ENCODE measurements at regions not wholly inside any gene's neighbourhood (a gene's known extent, or its start where the extent isn't known, plus 50 kb on each side); places are given as distances from the start of the nearest gene placed in this dataset.
"Not testable (repeated sequence)": the region's sequence is repeated elsewhere in the genome, so short reads cannot be mapped to it uniquely, and the experiment has no call there.

- Mint-ChIP-seq H3K4me1 (no peaks in the 10 kb centered on the region), H3K36me3 (no peaks in the 10 kb centered on the region), H3K9me3 (peaks cover 0 to 2% (median 0%) of the 10 kb centered on the region in 7 donors), H3K4me3 (no peak overlapping the region), H3K27me3 (ENCODE audit: low read depth in 3 of 3) (peaks cover 4 to 14% (median 5%) of the 10 kb centered on the region in 3 donors), H3K27ac (no peak overlapping the region)
- no peaks in the 10 kb centered on the region for H3K4me1 ChIP-seq (ENCODE audit: control insufficient read depth in 1 of 2, insufficient read depth in 2 of 2, low read length in 2 of 2)
- TF ChIP-seq CTCF (IDR thresholded peaks at IDR 0.05) = no peak
- intact Hi-C loops (cut with micrococcal nuclease) = no loop called here
- H3K9ac ChIP-seq (ENCODE audit: insufficient read depth, low read length, poor library complexity, severe bottlenecking) = no peak overlapping the region
- 79% methylated on average over 3 of the region's 3 CpGs for WGBS (ENCODE audit: insufficient coverage)
- H3K36me3 ChIP-seq (replicated peaks in 1 of 2; ENCODE audit: control insufficient read depth in 1 of 2, insufficient read depth in 2 of 2, low read length in 2 of 2) = no peaks in the 10 kb centered on the region
- H3K4me3 ChIP-seq (replicated peaks in 1 of 3; ENCODE audit: low read depth in 2 of 3, low read length in 3 of 3) = no peak overlapping the region
- H4K20me1 ChIP-seq (ENCODE audit: insufficient read depth, low read length) = no peaks in the 10 kb centered on the region
- no peaks in the 10 kb centered on the region for H3K27me3 ChIP-seq (ENCODE audit: control insufficient read depth in 2 of 2, insufficient read depth in 2 of 2, low read length in 2 of 2)
- H2AFZ ChIP-seq (ENCODE audit: insufficient read depth, low read depth, low read length, poor library complexity, severe bottlenecking) = no peak overlapping the region
- H3K79me2 ChIP-seq (ENCODE audit: insufficient read depth, low read length) = no peaks in the 10 kb centered on the region
- H3K4me2 ChIP-seq (replicated peaks; ENCODE audit: extremely low read depth, low read length, poor library complexity, severe bottlenecking) = no peak overlapping the region
- DNase-seq = no peak
- H3K27ac ChIP-seq (ENCODE audit: low read depth in 1 of 2, low read length in 2 of 2) = no peak overlapping the region
- H3K9me3 ChIP-seq (replicated peaks in 1 of 2; ENCODE audit: control insufficient read depth in 1 of 2, insufficient read depth in 1 of 2, low read length in 2 of 2) = no peaks in the 10 kb centered on the region
Observed at GRCh38 chr9:120306088-120306487, 273.9 kb downstream of the CDK5RAP2 start.

- H3K9me3 Mint-ChIP-seq; H3K4me1 Mint-ChIP-seq; H4K20me1 ChIP-seq (ENCODE audit: insufficient read depth, low read length); H3K27ac ChIP-seq (ENCODE audit: low read depth in 1 of 2, low read length in 2 of 2); H3K27ac Mint-ChIP-seq; H3K4me1 ChIP-seq (ENCODE audit: control insufficient read depth in 1 of 2, insufficient read depth in 2 of 2, low read length in 2 of 2); H3K9ac ChIP-seq (ENCODE audit: insufficient read depth, low read length, poor library complexity, severe bottlenecking); H3K79me2 ChIP-seq (ENCODE audit: insufficient read depth, low read length); H3K9me3 ChIP-seq (replicated peaks in 1 of 2; ENCODE audit: control insufficient read depth in 1 of 2, insufficient read depth in 1 of 2, low read length in 2 of 2); H3K36me3 ChIP-seq (replicated peaks in 1 of 2; ENCODE audit: control insufficient read depth in 1 of 2, insufficient read depth in 2 of 2, low read length in 2 of 2); H3K4me3 ChIP-seq (replicated peaks in 1 of 3; ENCODE audit: low read depth in 2 of 3, low read length in 3 of 3); DNase-seq; H2AFZ ChIP-seq (ENCODE audit: insufficient read depth, low read depth, low read length, poor library complexity, severe bottlenecking); H3K27me3 ChIP-seq (ENCODE audit: control insufficient read depth in 2 of 2, insufficient read depth in 2 of 2, low read length in 2 of 2); H3K4me2 ChIP-seq (replicated peaks; ENCODE audit: extremely low read depth, low read length, poor library complexity, severe bottlenecking); intact Hi-C loops (cut with micrococcal nuclease); H3K4me3 Mint-ChIP-seq; H3K36me3 Mint-ChIP-seq: not testable (repeated sequence)
- WGBS (ENCODE audit: insufficient coverage) = 97% methylated on average over 9 of the region's 28 CpGs
- H3K27me3 Mint-ChIP-seq (ENCODE audit: low read depth in 3 of 3) = peaks cover 4 to 14% (median 5%) of the 10 kb centered on the region in 3 donors
Observed at GRCh38 chr9:120304896-120305295, 275.1 kb downstream of the CDK5RAP2 start.

Measured in CD14-positive monocyte (primary cell).